DMS79 treated with DMSO at 0.1 percent for 48 hours (cell line): ENCODE measurements at regions not wholly inside any gene's neighbourhood (a gene's known extent, or its start where the extent isn't known, plus 50 kb on each side); places are given as distances from the start of the nearest gene placed in this dataset.
"Not testable (repeated sequence)": the region's sequence is repeated elsewhere in the genome, so short reads cannot be mapped to it uniquely, and the experiment has no call there.

Source experiments
- DNase-seq: peaks from one replicate; lab custom pipeline; 2025; lab: John Stamatoyannopoulos, UW

DNA sequence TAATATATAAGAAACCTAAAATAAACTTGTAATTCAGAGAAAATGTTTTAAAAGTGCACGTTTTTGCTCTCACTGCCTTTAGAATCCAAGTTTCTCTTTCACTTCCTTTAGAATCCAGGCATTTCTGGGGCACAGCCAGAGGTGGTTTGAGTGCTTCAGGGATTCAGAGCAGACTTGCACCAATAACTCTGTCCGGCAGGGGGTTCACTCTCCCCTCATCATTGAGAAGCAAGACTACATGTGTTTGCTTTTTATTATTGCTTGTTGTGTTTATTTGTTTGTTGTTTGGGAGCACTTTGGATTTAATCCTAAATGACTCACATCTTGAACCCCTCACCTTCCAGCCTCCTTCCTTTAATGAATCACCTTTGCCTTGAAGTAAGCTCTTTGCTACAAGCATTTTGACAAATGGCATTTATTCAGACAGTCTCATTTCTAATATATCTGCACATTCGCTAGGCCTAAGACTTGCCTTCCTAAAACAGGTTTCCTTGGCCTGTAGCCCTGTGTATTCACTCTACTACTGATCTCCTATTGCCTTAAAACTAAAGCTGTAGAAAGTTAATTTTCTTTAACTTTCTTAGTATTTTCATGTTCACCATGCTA, 233.5 kb upstream of the ATP5MC3 start:
- DNase-seq: peak; percentile 23

DNA sequence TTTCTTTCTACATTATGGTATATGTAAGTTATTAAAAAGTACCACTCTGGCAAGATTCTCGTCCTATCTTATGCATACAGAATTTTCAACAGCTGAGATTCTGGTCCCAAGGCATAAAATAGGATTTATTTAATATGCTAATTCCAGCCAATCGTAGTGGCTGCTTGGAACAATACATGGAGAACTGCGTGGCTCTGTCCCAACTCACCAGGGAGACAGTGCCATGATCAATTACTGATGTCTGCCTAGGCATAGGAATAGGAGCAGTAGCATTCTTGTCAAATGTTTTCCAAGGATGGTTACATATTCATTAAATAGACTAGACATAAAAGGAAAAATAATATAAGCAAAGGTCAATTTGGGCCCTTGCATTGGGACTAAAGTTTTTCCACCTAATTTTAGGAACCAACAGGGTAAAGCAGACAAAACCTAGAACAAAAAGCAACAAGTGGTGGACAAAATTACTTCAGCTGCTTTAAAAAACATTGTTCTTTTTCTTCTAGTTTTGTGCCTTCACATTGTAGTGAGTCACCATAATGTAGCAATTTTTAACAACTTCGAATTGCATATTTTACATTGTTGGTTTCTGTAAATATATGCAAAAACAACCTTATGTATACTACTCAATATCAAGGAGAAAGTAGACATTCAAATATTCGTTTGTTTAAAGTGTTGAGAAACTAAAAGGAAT, 232.8 kb upstream of the ATP5MC3 start:
- no peak for DNase-seq

DNA sequence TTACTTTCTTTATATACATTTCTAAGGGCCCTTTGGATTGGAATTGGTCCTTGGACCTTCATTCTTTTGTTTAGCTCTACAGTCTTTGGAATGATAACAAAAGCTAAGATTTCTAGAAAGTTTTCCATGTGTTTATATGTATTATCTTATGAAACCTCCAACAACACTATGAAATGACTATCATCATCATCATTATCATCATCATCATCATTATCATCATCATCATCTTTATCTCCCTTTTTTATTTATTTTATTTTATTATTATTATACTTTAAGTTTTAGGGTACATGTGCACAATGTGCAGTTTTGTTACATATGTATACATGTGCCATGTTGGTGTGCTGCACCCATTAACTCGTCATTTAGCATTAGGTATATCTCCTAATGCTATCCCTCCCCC, 229.4 kb upstream of the ATP5MC3 start:
- not testable (repeated sequence) for DNase-seq

DNA sequence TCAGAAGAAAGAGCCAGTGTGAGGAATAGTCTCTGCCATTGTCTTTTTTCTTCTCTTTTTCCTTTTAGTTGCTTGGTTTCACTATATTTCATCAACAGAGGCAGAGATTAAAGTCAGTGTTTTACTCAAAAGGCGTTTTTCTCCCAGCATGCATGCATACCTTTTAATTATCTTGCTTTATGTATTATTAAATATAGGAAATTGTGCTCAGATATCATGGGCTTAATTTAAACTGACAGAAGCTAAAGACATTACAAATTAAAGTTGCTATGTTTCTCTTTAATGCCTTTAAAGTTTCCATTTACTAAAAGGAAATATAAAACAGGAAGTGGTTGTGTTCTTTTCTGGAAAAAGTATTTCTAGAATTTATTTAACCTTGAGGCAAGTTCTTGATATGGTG, 223.3 kb upstream of the ATP5MC3 start:
- no peak for DNase-seq

DNA sequence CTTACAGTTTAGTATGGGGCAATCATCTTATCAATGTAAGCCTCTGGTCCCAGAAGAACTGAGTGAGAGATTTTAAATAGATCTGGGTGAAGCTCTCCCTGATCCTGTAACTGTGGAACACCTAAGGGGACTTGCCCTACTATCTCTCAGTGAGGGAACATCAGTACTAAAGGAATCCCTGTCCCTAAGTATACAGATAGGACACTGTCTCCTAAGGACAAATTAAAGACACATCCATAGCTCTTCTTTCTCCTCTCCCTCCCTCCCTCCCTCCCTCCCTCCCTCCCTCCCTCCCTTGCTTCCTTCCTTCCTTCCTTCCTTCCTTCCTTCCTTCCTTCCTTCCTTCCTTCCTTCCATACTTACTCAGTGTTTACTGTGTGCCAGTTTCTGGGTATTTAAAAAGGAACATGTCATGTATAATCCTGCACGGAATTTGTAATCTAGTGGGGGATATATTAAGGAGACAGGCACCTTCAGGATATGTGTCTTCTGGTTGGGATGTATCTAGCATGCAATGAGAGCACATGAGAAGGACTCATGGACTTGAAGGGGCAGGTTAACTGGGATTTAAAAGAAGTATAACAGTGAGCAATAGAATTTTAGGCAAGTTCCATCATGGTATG, 222.2 kb upstream of the ATP5MC3 start:
- DNase-seq: no peak

DNA sequence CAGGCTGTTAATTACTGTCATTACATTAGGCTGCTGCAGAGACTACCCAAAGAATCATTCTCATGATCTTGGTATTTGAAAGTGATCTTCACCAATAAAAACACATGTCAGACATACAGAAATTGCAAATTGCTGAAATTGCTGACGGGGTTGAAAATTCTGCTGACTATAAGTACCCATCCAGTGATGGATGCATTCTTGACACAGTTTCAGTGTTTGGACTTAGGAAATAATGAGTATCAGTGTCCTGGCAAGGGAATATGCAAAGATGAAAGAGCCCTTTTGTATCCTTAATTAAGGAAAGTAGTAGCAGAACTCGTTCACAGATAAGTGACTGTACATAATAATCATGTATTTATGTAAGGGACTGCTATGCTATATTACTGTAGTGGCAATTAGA, 221.1 kb upstream of the ATP5MC3 start:
- DNase-seq: no peak

DNA sequence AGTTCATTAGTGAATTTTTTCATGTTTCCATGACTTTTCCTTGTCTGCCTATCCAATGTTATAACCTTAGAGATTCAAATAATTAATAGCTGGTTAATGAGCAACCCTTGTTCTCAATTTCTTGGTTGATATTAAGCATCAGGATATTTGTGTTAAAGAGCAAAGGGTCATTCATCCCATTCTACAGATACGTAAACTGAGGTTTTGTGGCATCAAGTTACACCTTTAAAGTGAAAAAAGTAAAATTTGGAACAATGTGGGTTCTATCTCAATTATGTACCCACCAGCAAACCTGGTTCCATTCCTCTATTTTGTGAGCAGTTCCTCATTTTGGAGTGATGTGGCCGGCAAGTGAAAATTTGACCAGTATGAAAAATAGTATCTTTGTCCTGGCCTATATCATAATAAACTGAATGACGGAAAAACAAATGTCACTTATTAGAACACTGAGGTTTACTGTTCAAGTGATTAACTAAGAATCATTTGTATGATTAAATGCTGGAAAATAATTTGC, 220.5 kb upstream of the ATP5MC3 start:
- DNase-seq: no peak

DNA sequence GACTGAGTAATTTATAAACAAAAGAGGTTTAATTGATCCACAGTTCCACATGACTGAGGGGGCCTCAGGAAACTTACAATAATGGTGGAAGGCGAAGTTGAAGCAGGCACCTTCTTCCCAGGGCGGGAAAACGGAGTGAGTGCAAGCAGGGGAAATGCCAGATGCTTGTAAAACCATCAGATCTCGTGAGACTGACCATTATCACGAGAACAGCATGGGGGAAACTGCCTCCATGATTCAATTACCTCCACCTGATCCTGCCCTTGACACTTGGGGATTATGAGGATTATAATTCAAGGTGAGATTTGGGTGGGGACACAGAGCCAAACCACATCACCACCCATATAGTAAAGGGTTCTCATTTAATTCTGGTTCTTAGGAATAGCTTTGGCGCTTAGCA, 219.5 kb upstream of the ATP5MC3 start:
- DNase-seq: no peak

DNA sequence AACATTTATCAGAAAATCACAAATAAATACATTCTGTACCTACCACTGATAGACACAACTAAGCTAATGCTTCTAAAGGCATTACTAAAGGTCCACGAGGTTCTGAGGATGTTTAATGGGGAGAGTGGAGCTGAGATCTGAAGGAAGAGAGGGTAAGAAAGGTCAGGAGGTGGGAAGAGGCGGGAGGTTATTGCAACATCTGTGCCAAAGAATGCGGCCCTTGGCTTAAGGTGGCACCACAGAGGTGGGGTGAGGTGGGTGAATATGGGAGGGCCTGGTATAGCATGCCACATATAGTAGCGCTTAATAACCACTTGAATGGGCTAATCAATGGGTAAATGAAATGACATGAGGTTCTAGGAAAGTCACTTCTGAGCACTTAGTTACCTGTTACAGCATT, 217.8 kb upstream of the ATP5MC3 start:
- no peak for DNase-seq

DNA sequence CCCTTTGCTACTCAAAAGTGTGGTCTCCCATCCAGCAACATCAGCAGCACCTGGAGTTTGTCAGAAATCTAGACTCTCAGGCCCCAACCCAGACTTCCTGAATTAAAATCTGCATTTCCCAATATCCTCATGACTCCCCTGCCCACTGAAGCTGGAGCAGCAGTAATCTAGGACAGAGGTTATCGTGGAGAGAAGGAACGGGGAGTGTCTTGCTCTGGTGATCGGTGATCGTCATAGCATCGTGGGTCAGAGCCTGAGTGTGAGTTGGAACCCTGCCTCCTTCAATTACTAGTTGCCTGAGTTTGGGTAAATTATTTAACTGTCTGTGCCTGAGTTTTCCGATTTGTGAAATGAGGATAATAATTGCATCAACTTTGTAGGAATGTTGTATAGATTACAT, 217.3 kb upstream of the ATP5MC3 start:
- no peak for DNase-seq

DNA sequence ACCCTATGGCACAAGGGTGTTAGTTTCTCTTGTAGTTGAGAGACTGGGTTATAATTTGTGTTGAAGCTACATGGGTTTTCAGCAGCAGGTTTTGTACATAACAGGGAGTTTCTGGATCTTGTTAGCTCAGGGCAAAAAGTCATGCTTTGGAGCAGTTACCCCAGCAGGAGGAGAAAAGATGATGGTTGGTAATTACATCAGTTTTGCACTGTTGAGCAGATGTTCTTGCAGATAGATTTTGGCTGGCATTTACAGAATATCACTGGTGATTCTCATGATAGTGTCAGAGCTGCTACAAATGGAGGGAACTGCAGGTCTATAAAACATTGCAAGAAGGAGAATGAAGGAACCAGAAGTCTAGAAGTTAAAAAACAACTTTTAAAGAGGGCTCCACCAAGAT, 215.2 kb upstream of the ATP5MC3 start:
- DNase-seq: no peak

DNA sequence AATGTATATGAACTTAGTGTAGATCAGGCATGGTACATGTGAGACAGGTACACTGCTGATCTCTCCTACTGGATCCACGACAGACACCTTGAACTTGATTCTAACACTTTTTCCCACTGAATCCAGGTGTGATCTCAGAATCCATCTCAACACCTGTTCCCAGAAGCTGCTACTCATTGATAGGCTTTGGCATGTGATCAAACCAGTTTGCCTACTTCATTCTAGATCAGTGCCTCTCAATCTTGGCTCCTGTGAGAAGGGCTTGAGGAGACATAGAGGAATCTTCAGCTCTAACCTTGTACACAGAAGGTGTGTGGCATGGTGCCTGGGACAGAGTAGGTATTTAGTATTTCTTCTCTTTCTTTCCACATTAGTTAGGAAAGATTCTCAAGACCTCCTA, 212.3 kb upstream of the ATP5MC3 start:
- no peak for DNase-seq

DNA sequence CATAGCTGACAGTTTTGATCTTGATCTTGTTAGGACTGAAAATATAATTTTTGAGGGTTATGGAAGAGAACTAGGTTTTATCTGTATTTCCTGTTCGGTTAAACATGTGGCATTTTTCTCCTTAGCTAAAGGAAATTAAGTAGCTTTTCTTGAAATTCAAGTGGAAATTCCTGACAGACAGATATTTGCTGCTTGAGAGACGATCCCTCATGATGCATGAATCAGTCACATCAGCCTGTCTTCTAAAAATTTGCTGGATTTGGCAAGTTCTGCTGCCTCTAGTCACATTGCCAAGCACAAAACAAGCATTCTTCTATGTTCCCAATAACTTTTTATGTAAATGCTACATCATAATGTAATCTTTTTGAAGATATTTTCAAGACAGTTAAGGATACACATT, 201.8 kb upstream of the ATP5MC3 start:
- no peak for DNase-seq

DNA sequence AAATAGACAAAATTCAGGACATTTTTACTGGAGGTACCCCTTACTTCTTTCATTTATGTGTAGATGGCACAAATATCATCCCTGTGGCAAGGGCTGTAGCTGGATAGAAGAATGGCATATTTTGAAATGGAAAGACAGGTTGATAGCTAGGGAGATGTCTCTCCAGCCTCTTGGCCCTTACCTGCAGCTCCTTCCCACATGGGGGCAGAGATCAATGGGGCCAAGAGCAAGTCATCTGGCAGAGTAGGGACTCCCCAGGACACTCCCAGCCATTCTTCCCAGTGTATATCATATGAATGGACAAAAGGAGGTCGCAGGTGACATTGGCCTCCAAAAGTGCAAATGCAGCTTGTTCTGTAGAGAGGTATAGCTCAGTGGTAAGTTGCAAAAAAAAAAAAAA, 192.2 kb upstream of the ATP5MC3 start:
- no peak for DNase-seq

DNA sequence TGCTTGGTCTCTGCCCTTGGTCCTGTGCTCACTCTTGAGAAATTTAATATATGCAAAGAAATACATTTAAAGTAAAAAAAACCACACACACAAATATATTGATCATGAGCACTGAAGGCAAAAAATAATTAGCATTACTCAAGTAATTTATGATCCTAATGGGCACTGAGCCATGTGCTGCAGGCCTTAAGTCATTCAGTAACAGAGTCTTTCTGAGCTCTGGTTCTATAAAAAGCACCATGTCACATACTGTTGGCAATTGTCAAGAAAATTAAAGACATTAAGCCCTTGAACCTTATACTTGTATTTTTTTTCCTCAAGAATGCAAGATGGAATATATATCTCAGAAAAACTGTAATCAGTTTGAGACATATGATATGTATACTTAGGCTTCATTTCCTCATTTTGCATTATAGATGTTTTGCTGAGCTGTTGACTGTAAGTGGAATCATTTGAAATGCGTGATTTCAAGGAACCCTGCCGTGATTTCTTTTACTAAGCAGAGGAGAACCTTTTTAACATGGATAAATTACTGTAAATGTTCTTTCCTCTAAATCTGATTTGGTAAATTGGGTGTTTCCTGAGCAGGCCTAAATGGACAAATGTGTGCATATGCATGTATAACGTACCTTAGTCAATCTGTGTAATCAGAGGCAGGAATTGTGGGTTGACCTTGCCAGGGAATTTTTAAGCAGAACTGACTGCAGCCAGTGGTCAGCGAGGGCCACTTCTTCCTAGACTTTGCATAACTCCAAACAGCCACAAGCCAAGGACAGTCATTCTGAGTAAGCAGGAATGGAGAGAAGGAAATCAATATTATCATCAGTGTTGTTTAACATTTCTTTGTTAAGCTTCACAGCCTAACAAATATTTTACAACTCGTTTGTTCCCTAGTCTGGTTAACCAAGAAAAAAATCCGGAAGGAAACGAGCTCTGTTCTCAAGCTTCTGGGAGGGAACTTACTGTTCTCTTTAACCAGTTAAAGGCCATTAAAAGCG, 191.5 kb upstream of the ATP5MC3 start:
- no peak for DNase-seq

DNA sequence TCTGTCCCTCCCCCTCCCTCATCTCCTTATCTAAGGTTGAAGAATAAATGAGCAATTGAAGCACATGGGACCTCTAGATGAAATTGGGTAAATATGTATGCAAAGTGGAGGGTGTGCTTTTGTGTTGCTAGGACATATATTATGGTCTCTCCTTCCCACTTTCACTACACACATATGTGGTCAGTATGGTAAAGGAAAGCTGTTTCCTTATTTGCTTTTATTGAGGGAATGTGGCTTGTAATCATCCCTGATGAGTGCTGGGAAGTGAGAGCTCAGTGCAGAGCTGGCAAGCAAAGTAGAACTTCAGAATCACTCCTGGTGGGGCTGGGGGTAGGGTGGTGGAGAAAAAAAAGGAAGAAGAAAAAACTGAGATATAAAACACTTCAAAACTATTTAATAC, 189.9 kb upstream of the ATP5MC3 start:
- DNase-seq: no peak

DNA sequence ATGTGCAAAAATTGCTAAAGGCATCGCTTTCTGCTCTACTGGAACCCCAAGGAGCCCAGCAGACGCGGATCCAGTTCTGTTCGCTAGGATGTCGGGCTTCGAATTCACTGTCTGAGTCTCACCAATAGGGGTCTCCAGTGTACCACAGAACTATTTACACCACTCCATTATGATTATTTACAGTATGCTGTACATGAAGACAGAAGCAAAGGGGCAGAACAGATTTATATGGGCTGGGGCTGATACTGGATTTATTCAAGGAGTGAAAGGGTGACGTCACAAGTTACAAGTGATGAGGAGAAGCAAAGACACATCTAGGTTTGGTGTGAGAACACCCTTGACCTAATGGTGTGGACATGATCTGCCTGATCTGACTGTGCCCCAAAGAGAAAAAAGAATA, 185.3 kb upstream of the ATP5MC3 start:
- peak; percentile 64 for DNase-seq

DNA sequence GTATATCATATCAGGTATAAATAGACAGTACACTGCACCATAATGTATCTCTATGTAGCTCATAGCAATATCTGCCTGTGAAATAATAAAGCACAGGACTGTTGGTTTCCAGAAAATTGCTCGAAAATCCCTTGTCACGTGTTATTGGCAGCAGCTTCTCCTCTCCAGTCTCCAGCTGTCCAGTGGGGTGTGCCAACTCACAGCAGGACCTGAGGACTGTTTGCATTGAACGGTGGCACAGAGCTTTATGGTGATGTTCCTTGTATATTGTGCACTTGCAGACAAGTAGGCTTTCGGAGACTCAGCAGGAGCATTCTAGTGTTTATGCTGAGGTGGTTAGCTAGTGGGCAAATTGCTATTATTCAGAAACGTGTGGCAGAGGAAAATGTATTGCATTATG, 182.2 kb upstream of the ATP5MC3 start:
- peak; percentile 95 for DNase-seq

DNA sequence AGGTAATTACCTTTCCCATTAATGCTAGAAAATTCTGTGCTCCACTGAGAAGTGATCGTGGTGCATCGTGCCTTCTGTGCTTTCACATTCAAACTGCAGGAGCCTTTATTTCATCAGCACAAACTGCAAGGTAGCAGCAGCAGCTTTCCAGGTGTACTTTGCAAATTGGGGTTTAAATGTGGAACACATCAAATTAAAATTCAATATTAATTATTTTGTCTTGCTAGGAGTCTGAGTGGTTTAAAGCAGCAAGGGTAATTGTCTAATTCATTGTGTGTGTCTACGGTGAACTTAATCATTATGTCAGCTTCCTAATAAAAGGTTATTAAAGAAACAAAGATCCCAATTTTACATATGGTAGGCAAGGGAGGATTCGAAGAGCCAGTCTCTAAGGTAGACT, 180.8 kb upstream of the ATP5MC3 start:
- peak; percentile 79 for DNase-seq

DNA sequence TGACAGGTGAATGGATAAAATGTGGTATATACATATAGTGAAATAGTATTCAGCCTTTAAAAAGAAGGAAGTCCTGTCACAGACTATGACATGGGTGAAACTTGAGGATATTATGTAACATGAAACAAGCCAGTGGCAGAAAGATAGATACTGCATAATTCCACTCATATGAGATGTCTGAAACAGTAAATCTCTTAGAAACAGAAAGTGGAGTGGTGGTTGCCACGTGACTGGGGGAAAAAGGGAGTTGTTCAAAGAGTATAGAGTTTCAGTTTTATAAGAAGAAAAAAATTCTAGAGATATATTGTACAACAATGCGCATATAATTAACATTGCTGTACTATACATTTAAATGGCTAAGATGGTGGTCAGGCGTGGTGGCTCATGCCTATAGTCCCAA, 178.2 kb upstream of the ATP5MC3 start:
- no peak for DNase-seq

DNA sequence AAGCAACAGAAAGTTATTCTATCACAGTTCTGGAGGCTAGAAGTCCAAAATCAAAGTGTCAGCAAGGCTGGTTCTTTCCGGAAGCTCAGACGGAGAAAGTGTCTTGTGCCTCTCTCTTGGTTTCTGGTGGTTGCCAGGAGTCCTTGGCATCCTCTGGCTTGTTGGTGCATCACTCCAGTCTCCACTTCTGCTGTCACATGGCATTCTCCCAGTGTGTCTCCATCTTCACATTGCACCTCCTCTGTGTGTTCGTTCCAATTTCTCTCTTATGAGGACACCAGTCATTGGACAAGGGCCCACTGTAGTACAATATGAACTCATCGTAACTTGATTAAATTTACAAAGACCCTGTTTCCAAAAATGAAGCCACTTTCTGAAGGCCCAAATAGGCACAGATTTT, 175.4 kb upstream of the ATP5MC3 start:
- DNase-seq: no peak

DNA sequence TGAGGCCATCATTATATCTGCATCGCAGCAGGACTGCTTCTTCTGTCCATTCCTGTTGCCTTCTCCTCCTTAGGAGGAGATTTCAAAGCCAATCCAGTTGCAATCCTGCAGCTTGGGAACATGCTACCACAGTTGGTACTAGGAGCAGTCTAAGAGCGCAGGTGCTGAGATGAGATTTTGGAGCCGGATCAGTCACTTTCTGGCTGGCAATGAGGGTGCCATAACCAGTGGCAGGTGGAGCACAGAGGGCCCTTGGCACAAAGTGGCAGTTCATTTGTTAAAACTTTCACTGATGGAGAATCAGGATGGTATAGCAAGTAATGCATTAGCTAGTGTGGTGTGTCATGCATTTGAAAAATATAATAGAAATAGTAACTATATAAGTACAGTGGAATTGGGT, 173.7 kb upstream of the ATP5MC3 start:
- DNase-seq: no peak
